ENCODE measurements at regions not wholly inside any gene's neighbourhood (a gene's known extent, or its start where the extent isn't known, plus 50 kb on each side); places are given as distances from the start of the nearest gene placed in this dataset.

- no peaks in the 10 kb centered on the region for H3K9me3 Mint-ChIP-seq
- no peak for DNase-seq
Observed at GRCh38 chr1:29538586-29538985, 302.3 kb downstream of the PTPRU start.

GRCh38 chr1:29532751-29533150 is 296.4 kb downstream of the PTPRU start:
- Mint-ChIP-seq H3K27me3 (ENCODE audit: low read depth) (no peaks in the 10 kb centered on the region), H3K36me3 (ENCODE audit: insufficient read depth in 2 of 2) (peaks cover 0 to 5% of the 10 kb centered on the region in 2 donors), H3K4me1 (ENCODE audit: low read depth) (no peaks in the 10 kb centered on the region), H3K9me3 (peaks cover 1 to 6% of the 10 kb centered on the region in 2 donors), H3K27ac (no peak overlapping the region), H3K4me3 (no peak overlapping the region)
- ATAC-seq (replicated peaks in 1 of 2) (no peak), DNase-seq (no peak)

More at GRCh38 chr1:29538586-29538985, 302.3 kb downstream of the PTPRU start:
- Mint-ChIP-seq H3K27ac (no peak overlapping the region), H3K36me3 (ENCODE audit: insufficient read depth in 2 of 2) (peaks cover 0 to 1% of the 10 kb centered on the region in 2 donors), H3K27me3 (ENCODE audit: low read depth) (no peaks in the 10 kb centered on the region), H3K4me3 (no peak overlapping the region), H3K4me1 (ENCODE audit: low read depth) (no peaks in the 10 kb centered on the region)
- ATAC-seq (replicated peaks in 1 of 2) = no peak

DNA sequence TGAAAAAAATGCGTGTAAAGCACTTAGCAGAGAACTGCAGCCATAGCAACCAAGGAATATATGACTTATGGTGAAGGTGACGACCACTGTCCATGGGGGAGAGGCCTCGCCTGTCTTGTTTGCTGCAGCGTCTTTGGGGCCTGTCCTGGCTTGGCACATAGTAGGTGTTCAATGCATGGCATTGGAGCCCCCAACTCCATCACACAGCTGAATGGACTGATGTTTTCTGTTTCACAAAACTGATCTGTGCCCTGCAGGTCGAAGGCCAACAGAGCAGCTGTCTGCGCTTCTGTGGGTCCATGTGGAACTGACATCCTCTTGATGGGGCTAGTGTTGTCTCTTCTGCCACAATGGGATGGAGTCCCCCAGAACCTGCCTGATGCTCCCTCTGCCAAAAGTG is 296.0 kb downstream of the PTPRU start:
- DNase-seq (no peak), ATAC-seq (replicated peaks in 1 of 2) (no peak)
- Mint-ChIP-seq H3K27me3 (ENCODE audit: low read depth) (no peaks in the 10 kb centered on the region), H3K4me3 (no peak overlapping the region), H3K27ac (no peak overlapping the region), H3K9me3 (peaks cover 1 to 6% of the 10 kb centered on the region in 2 donors), H3K4me1 (ENCODE audit: low read depth) (no peaks in the 10 kb centered on the region), H3K36me3 (ENCODE audit: insufficient read depth in 2 of 2) (peaks cover 0 to 5% of the 10 kb centered on the region in 2 donors)

GRCh38 chr1:29531596-29531995 is 295.3 kb downstream of the PTPRU start:
- no peak overlapping the region for H3K27ac Mint-ChIP-seq
- ATAC-seq (replicated peaks in 1 of 2) (no peak), DNase-seq (no peak)
- H3K27me3 Mint-ChIP-seq (ENCODE audit: low read depth) = peaks cover 5% of the 10 kb centered on the region
- no peaks in the 10 kb centered on the region for H3K4me1 Mint-ChIP-seq (ENCODE audit: low read depth)
- no peak overlapping the region for H3K4me3 Mint-ChIP-seq
- H3K9me3 Mint-ChIP-seq = peaks cover 1 to 6% of the 10 kb centered on the region in 2 donors
- H3K36me3 Mint-ChIP-seq (ENCODE audit: insufficient read depth in 2 of 2) = peaks cover 0 to 5% of the 10 kb centered on the region in 2 donors

GRCh38 chr1:29529677-29530278 is 293.5 kb downstream of the PTPRU start:
- peaks cover 0 to 5% of the 10 kb centered on the region in 2 donors for H3K36me3 Mint-ChIP-seq (ENCODE audit: insufficient read depth in 2 of 2)
- H3K27ac Mint-ChIP-seq = no peak overlapping the region
- ATAC-seq (replicated peaks in 1 of 2) = no peak
- H3K4me3 Mint-ChIP-seq = no peak overlapping the region
- no peak for DNase-seq
- H3K27me3 Mint-ChIP-seq (ENCODE audit: low read depth) = peaks cover 16% of the 10 kb centered on the region
- H3K9me3 Mint-ChIP-seq = peaks cover 1 to 6% of the 10 kb centered on the region in 2 donors
- no peaks in the 10 kb centered on the region for H3K4me1 Mint-ChIP-seq (ENCODE audit: low read depth)

- Mint-ChIP-seq H3K27me3 (ENCODE audit: low read depth) (peaks cover 18% of the 10 kb centered on the region), H3K4me1 (ENCODE audit: low read depth) (no peaks in the 10 kb centered on the region), H3K9me3 (peaks cover 1 to 6% of the 10 kb centered on the region in 2 donors), H3K27ac (no peak overlapping the region), H3K4me3 (no peak overlapping the region), H3K36me3 (ENCODE audit: insufficient read depth in 2 of 2) (peaks cover 0 to 4% of the 10 kb centered on the region in 2 donors)
- DNase-seq = no peak
- ATAC-seq (replicated peaks in 1 of 2) = no peak
Observed at GRCh38 chr1:29527314-29528004, 291.1 kb downstream of the PTPRU start.

DNA sequence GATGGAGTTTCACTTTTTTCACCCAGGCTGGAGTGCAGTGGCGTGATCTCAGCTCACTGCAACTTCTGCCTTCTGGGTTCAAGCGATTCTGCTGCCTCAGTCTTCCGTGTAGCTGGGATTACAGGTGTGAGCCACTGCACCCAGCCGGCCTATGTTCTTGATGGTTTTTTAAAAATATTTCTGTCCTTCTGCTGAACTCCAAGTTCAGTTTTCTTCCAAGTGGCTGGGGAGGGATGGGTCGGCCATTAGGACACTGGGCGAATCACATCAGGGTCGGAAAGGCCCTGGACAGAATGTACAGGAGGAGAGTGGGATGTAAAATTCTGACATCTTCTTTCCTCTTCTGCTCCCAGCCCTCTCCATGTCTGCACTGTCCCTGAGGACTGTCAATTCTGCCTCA is 289.6 kb downstream of the PTPRU start:
- no peaks in the 10 kb centered on the region for H3K4me1 Mint-ChIP-seq (ENCODE audit: low read depth)
- no peak overlapping the region for H3K27ac Mint-ChIP-seq
- ATAC-seq (replicated peaks in 1 of 2) (no peak), DNase-seq (no peak)
- H3K27me3 Mint-ChIP-seq (ENCODE audit: low read depth) = peaks cover 18% of the 10 kb centered on the region
- peaks cover 1 to 6% of the 10 kb centered on the region in 2 donors for H3K9me3 Mint-ChIP-seq
- H3K4me3 Mint-ChIP-seq = no peak overlapping the region
- H3K36me3 Mint-ChIP-seq (ENCODE audit: insufficient read depth in 2 of 2) = peaks cover 0 to 4% of the 10 kb centered on the region in 2 donors

DNA sequence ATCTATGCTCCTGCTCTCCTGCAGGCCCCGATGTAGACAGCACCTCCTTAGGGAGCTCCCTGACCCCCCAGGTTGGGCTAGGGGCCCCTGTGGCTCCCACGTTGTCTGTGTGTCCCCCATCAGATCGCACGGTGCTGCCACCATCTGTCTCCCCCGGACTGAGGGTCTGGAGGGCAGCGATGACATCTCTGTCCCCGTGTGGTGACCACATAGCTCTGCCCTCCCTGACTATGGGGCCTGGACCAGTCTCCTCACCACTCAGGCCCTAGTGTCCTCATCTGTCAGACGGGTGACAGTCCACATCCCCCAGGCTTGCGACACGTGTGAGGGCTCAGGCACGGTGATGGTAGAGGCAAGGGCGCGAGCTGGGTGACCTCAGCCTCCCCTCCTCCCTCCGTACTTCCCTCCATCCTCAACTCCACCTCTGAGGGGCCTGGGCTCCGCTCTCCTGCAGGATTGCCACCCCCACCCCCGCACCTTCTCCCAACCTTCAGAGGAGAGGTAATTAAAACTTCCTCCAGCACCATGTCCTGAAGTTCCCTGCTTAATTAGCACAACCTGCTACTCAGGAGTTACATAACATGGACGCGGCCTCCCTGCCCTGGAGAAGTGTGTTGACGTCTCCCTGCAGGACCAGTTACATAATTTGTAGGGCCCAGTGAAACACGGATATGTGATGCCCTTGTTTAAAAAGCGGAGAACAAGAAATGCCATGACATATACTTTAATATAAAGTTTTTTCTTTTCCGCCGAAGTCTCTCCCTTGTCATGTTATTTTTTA is 288.2 kb downstream of the PTPRU start:
- no peak overlapping the region for H3K27ac Mint-ChIP-seq
- peaks cover 18% of the 10 kb centered on the region for H3K27me3 Mint-ChIP-seq (ENCODE audit: low read depth)
- no peaks in the 10 kb centered on the region for H3K4me1 Mint-ChIP-seq (ENCODE audit: low read depth)
- DNase-seq = no peak
- no peak overlapping the region for H3K4me3 Mint-ChIP-seq
- peaks cover 0 to 4% of the 10 kb centered on the region in 2 donors for H3K36me3 Mint-ChIP-seq (ENCODE audit: insufficient read depth in 2 of 2)
- no peak for ATAC-seq (replicated peaks in 1 of 2)
- peaks cover 0 to 5% of the 10 kb centered on the region in 2 donors for H3K9me3 Mint-ChIP-seq

DNA sequence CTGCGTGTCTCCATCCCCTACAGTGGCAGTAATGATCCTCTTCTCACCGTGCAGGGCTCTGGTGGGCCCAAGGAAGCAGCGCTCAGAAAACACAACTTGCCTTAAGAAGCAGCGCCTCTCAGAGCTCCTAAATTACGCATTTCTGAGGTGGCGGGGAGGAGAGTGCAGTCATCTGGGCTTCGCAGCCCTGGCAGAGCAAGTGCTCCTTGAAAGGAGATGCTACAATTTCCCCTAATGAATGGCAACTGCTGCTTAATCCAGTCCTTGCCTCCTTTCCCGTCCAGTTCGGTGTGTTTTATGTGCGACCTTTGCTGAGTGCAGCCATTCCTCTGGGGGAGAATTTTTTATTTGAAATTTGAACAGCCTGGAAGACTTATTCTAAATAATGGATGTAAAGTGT is 287.3 kb downstream of the PTPRU start:
- Mint-ChIP-seq H3K9me3 (no peaks in the 10 kb centered on the region), H3K4me3 (no peak overlapping the region), H3K27me3 (ENCODE audit: low read depth) (peaks cover 18% of the 10 kb centered on the region), H3K36me3 (ENCODE audit: insufficient read depth in 2 of 2) (no peaks in the 10 kb centered on the region), H3K27ac (no peak overlapping the region), H3K4me1 (ENCODE audit: low read depth) (no peaks in the 10 kb centered on the region)
- ATAC-seq (replicated peaks in 1 of 2) = no peak
- no peak for DNase-seq

- ATAC-seq (replicated peaks in 1 of 2) = no peak
- no peak for DNase-seq
- peaks cover 18% of the 10 kb centered on the region for H3K27me3 Mint-ChIP-seq (ENCODE audit: low read depth)
Observed at GRCh38 chr1:29523136-29523535, 286.8 kb downstream of the PTPRU start.

DNA sequence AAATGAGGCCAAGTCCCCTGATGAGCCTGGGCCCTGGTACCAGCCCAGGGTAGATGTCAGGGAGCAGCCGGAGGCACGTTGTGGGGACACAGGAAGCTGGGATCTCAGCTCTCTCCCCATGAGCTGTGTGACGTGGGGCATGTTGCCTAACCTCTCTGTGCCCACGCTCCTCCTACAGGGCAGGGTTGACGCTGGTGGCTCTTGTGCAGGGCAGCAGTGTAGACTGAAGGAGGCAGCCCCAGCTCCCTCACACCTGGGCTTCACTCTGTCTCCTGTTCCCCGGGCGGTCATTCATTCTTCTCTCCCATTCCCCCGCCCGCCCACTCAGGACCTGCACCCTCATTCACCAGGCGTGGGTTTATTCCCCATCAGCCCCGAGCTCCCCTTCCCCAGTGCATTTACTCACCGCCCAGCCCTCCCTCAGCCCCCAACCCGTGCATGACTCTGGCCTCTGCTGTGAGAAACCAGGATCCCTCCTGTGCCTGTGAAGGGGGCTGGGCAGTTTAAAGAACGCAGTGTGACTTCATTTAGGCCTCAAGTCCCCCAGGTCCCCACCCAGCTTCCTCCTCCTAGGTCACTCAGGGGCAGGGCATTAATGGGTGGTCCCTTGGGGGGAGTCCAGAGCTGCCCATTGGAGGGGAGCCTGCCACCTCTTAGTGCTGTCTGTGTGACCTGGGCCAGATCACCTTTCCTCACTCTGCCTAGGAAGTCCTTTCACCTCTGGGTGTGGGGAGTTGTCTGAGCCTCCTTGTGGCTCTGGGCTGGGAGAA is 285.7 kb downstream of the PTPRU start:
- ATAC-seq (replicated peaks in 1 of 2) = no peak

More at GRCh38 chr1:29523136-29523535, 286.8 kb downstream of the PTPRU start:
- Mint-ChIP-seq H3K4me1 (ENCODE audit: low read depth) (no peaks in the 10 kb centered on the region), H3K27ac (no peak overlapping the region), H3K36me3 (ENCODE audit: insufficient read depth in 2 of 2) (no peaks in the 10 kb centered on the region), H3K9me3 (no peaks in the 10 kb centered on the region), H3K4me3 (no peak overlapping the region)

DNA sequence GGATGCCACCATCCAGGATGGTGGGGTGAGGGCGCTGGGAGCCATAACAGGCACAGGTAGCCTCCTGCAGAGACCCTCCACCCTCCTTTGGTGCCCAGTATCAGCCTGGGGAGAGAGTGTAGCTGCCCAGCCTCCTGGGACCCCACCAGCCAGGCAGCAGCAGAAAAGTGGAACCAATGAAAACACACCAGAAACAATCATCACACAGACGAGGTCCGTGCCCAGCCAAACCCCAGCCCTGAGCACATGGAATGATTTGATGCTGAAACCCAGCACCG is 285.1 kb downstream of the PTPRU start:
- Mint-ChIP-seq H3K4me1 (ENCODE audit: low read depth) (no peaks in the 10 kb centered on the region), H3K27me3 (ENCODE audit: low read depth) (peaks cover 15% of the 10 kb centered on the region), H3K27ac (no peak overlapping the region), H3K36me3 (ENCODE audit: insufficient read depth in 2 of 2) (no peaks in the 10 kb centered on the region), H3K4me3 (no peak overlapping the region), H3K9me3 (no peaks in the 10 kb centered on the region)
- DNase-seq (no peak), ATAC-seq (replicated peaks in 1 of 2) (no peak)

More for the DNA sequence above, 285.7 kb downstream of the PTPRU start:
- no peaks in the 10 kb centered on the region for H3K36me3 Mint-ChIP-seq (ENCODE audit: insufficient read depth in 2 of 2)
- no peak overlapping the region for H3K4me3 Mint-ChIP-seq
- no peak for DNase-seq
- no peaks in the 10 kb centered on the region for H3K9me3 Mint-ChIP-seq
- no peak overlapping the region for H3K27ac Mint-ChIP-seq
- H3K4me1 Mint-ChIP-seq (ENCODE audit: low read depth) = no peaks in the 10 kb centered on the region
- H3K27me3 Mint-ChIP-seq (ENCODE audit: low read depth) = peaks cover 19% of the 10 kb centered on the region

All from activated T-cell treated with anti-CD3 and anti-CD28 coated beads, Interleukin-2, amount 50 U/mL, for 72 hours (primary cell).